Memory B cell (primary cell): ENCODE measurements at regions not wholly inside any gene's neighbourhood (a gene's known extent, or its start where the extent isn't known, plus 50 kb on each side); places are given as distances from the start of the nearest gene placed in this dataset.

Experiments used
- ATAC-seq: fragments of 150-1000 bp; cut with Tn5 transposase; 2 replicates; pipeline ENCODE4 v1.10.0; 2021; ENCODE audit warnings: low read depth, mild to moderate bottlenecking, moderate library complexity
- DNase-seq, 2 donors: peaks; one replicate each; pipeline ENCODE4 v3.0.0; 2022; ENCODE audit warnings: low spot score in 2 of 2
- H3K27ac Mint-ChIP-seq: one replicate; pipeline ENCODE4 v1.8.0; 2022; ENCODE audit warnings: mild to moderate bottlenecking, moderate library complexity, mixed read lengths
- H3K27me3 Mint-ChIP-seq: one replicate; pipeline ENCODE4 v1.8.0; 2022; ENCODE audit warnings: mixed read lengths
- H3K36me3 Mint-ChIP-seq: one replicate; pipeline ENCODE4 v1.8.0; 2022; ENCODE audit warnings: mild to moderate bottlenecking, mixed read lengths
- H3K4me1 Mint-ChIP-seq: one replicate; pipeline ENCODE4 v1.8.0; 2022; ENCODE audit warnings: mixed read lengths
- H3K4me3 Mint-ChIP-seq: one replicate; pipeline ENCODE4 v1.8.0; 2022; ENCODE audit warnings: mild to moderate bottlenecking, moderate library complexity, mixed read lengths
- H3K9me3 Mint-ChIP-seq: one replicate; pipeline ENCODE4 v1.8.0; 2022; ENCODE audit warnings: mixed read lengths

DNA sequence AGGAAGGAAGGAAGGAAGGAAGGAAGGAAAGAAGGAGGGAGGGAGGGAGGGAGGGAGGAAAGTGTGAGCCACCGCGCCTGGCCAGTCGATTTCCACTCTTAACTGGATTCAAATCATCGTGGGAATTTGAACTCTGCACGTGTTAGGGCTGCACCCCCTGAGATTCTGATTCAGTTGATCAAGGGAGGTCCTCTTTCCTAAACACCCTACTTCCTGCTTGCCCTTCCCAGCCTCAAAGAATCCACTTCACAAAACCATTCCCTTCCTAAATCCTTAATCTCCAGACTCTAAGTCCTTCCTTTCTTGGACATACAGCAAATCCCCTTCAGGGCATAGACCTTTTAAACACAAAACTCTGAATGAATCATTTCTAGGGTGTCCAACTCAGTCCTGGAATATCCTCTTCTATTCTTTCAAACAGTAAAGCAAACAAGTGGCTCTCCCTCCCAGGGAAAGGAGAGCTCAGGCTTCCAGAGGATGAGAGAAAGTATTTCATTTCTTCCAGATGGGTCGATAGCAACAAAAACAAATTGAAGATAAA, 68.2 kb upstream of the MBOAT2 start:
- ATAC-seq, result no peak
- no peaks in the 10 kb centered on the region for H3K4me1 Mint-ChIP-seq
- peaks cover 8% of the 10 kb centered on the region for H3K27me3 Mint-ChIP-seq
- peaks cover 9% of the 10 kb centered on the region for H3K9me3 Mint-ChIP-seq
- H3K36me3 Mint-ChIP-seq, result no peaks in the 10 kb centered on the region
- H3K27ac Mint-ChIP-seq, result no peak overlapping the region
- no peak overlapping the region for H3K4me3 Mint-ChIP-seq
- DNase-seq, result no peak

DNA sequence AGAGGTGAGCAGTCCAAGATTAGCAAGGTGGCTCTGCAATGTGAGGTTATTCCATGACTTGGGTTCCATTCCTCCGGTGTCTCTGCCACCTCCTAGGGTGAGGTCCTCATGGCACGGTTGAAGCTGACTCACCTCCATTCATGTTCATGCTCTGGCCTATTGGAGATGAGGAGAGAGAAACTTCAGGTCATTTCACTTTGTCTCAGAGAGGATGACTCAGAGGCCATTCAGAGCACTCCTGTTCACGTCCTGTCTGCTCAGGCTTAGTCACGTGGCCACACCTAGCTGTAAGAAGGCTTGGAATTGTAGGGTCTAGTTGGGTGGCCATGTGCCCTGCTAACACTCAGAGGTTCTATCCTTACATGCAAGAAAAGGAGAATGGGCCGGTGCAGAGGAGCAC, 67.5 kb upstream of the MBOAT2 start:
- Mint-ChIP-seq H3K27me3 (peaks cover 8% of the 10 kb centered on the region), H3K9me3 (peaks cover 13% of the 10 kb centered on the region), H3K27ac (no peak overlapping the region), H3K36me3 (no peaks in the 10 kb centered on the region), H3K4me1 (no peaks in the 10 kb centered on the region), H3K4me3 (no peak overlapping the region)
- ATAC-seq, result no peak
- DNase-seq, result no peak

- H3K9me3 Mint-ChIP-seq, result peaks cover 17% of the 10 kb centered on the region
- H3K4me1 Mint-ChIP-seq, result no peaks in the 10 kb centered on the region
- H3K27ac Mint-ChIP-seq, result no peak overlapping the region
- ATAC-seq, result no peak
- H3K36me3 Mint-ChIP-seq, result no peaks in the 10 kb centered on the region
- peaks cover 8% of the 10 kb centered on the region for H3K27me3 Mint-ChIP-seq
- no peak overlapping the region for H3K4me3 Mint-ChIP-seq
- no peak for DNase-seq
These were observed 66.1 kb upstream of the MBOAT2 start for GRCh38 chr2:9069543-9069942.

DNA sequence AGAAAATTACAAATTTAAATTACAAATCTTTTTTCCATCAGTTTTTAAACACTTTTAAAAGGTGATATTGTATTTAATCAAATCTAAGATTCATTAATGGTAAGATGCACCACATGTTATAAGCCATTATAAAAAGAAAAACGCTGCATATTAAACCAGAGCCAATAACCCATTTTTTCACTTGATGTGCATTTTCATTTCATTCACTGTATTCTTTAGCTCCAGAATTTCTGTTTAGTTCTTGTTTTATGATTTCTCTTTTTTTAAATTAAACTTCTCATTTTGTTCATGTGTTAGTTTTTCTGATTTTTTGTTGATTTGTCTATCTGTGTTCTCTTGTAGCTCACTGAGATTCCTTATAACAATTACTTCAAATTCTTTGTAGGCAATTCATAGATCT, 62.4 kb upstream of the MBOAT2 start:
- Mint-ChIP-seq H3K9me3 (peaks cover 24% of the 10 kb centered on the region), H3K4me3 (no peak overlapping the region), H3K4me1 (peaks cover 3% of the 10 kb centered on the region), H3K27me3 (peaks cover 6% of the 10 kb centered on the region), H3K27ac (no peak overlapping the region), H3K36me3 (no peaks in the 10 kb centered on the region)
- DNase-seq, result no peak
- no peak for ATAC-seq

GRCh38 chr2:9063023-9063606, 59.6 kb upstream of the MBOAT2 start:
- no peak overlapping the region for H3K4me3 Mint-ChIP-seq
- H3K27me3 Mint-ChIP-seq, result peaks cover 8% of the 10 kb centered on the region
- no peak overlapping the region for H3K27ac Mint-ChIP-seq
- DNase-seq (no peak), ATAC-seq (no peak)
- peaks cover 18% of the 10 kb centered on the region for H3K9me3 Mint-ChIP-seq
- peaks cover 3% of the 10 kb centered on the region for H3K4me1 Mint-ChIP-seq
- no peaks in the 10 kb centered on the region for H3K36me3 Mint-ChIP-seq

DNA sequence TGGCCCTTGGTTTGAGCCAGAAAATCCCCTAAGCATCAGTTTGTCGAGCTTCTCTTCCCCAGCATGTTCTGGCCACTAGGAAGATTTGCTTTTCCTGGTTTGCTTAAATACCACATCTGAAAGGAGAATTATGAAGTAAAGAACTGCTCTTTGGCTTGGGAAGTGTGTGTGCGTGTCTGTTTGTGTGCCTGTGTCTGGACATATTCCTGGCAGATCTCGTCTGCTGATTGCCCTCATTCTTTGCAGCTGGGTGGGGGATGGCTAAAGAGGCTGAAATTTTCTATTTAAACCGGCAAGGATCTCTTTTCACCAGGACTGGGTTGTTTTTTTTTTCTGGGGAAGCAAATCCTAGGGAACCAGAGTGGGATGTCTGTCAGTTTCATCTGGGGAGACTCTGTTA, 57.3 kb upstream of the MBOAT2 start:
- Mint-ChIP-seq H3K9me3 (peaks cover 11% of the 10 kb centered on the region), H3K4me3 (no peak overlapping the region), H3K36me3 (no peaks in the 10 kb centered on the region), H3K27me3 (peaks cover 10% of the 10 kb centered on the region), H3K27ac (no peak overlapping the region), H3K4me1 (peaks cover 3% of the 10 kb centered on the region)
- ATAC-seq, result no peak
- no peak for DNase-seq

GRCh38 chr2:9057939-9058761, 54.7 kb upstream of the MBOAT2 start:
- Mint-ChIP-seq H3K27ac (no peak overlapping the region), H3K4me3 (no peak overlapping the region), H3K27me3 (peaks cover 12% of the 10 kb centered on the region), H3K4me1 (peaks cover 5% of the 10 kb centered on the region), H3K9me3 (peaks cover 7% of the 10 kb centered on the region), H3K36me3 (no peaks in the 10 kb centered on the region)
- DNase-seq (no peak), ATAC-seq (no peak)

DNA sequence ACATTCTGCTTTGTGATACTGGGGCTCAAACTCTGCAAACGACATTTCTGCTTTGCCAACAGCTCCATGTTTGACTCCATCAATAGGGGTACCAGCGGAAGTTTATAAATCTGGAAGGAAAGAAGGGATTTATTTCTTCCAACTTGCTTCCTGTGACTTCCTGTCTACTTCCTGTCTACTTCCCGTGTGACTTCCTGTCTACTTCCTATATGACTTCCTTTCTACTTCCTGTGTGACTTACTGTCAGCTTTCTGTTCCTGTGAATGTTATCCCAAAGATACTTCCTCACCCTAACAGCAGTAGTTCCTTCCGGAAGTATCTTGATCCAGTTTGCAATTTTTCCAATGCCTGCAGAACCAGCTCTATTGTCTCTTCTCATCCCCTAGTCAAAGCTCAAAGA, 52.0 kb upstream of the MBOAT2 start:
- no peak for ATAC-seq
- peaks cover 3% of the 10 kb centered on the region for H3K4me1 Mint-ChIP-seq
- no peak for DNase-seq
- peaks cover 2% of the 10 kb centered on the region for H3K9me3 Mint-ChIP-seq
- H3K27me3 Mint-ChIP-seq, result peaks cover 13% of the 10 kb centered on the region
- H3K36me3 Mint-ChIP-seq, result no peaks in the 10 kb centered on the region
- no peak overlapping the region for H3K27ac Mint-ChIP-seq
- H3K4me3 Mint-ChIP-seq, result no peak overlapping the region

- H3K27me3 Mint-ChIP-seq, result peaks cover 8% of the 10 kb centered on the region
- peaks cover 3% of the 10 kb centered on the region for H3K4me1 Mint-ChIP-seq
- DNase-seq, result no peak
- peaks cover 3% of the 10 kb centered on the region for H3K9me3 Mint-ChIP-seq
- ATAC-seq, result no peak
- H3K4me3 Mint-ChIP-seq, result no peak overlapping the region
- H3K27ac Mint-ChIP-seq, result no peak overlapping the region
- H3K36me3 Mint-ChIP-seq, result no peaks in the 10 kb centered on the region
These were observed 50.0 kb upstream of the MBOAT2 start for GRCh38 chr2:9053534-9053931.
